Retinal pigment epithelial cell (primary cell): ENCODE measurements at regions not wholly inside any gene's neighbourhood (a gene's known extent, or its start where the extent isn't known, plus 50 kb on each side); places are given as distances from the start of the nearest gene placed in this dataset.

Source experiments
- DNase-seq: peaks from one replicate; pipeline ENCODE4 v3.0.0-alpha.2; 2010; ENCODE audit warnings: low read depth
- H3K4me3 ChIP-seq: 2 replicates; pipeline ENCODE4 v1.5.1; 2011; ENCODE audit warnings: mild to moderate bottlenecking, low read length, control low read depth, moderate library complexity
- TF ChIP-seq, protein P1 (sequence below): conservative IDR thresholded peaks from 2 replicates; pipeline ENCODE4 v1.5.1; 2011; ENCODE audit warnings: low read depth, low read length, control low read depth, inconsistent platforms

DNA sequence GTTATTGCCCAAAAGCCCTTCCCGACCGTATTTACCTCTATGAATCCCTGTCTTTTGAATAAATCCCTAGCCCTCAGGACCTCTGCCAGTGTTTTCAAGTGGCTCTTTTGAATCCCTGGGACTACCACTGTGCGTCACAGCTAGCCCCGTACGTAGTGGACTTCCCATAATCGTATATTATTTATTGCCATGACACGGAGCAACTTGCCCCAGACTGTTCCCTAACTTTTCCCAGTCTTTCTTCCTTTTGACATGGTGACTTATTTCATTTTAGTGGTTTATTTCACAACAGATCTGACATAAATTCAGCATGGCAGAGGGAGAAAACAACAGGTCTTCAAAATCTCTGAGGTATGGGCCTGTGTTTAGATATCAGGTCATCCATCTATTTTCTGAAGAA, 318.6 kb upstream of the KLF6 start:
- TF ChIP-seq, protein P1, sequence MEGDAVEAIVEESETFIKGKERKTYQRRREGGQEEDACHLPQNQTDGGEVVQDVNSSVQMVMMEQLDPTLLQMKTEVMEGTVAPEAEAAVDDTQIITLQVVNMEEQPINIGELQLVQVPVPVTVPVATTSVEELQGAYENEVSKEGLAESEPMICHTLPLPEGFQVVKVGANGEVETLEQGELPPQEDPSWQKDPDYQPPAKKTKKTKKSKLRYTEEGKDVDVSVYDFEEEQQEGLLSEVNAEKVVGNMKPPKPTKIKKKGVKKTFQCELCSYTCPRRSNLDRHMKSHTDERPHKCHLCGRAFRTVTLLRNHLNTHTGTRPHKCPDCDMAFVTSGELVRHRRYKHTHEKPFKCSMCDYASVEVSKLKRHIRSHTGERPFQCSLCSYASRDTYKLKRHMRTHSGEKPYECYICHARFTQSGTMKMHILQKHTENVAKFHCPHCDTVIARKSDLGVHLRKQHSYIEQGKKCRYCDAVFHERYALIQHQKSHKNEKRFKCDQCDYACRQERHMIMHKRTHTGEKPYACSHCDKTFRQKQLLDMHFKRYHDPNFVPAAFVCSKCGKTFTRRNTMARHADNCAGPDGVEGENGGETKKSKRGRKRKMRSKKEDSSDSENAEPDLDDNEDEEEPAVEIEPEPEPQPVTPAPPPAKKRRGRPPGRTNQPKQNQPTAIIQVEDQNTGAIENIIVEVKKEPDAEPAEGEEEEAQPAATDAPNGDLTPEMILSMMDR = no peak
- DNase-seq = no peak

DNA sequence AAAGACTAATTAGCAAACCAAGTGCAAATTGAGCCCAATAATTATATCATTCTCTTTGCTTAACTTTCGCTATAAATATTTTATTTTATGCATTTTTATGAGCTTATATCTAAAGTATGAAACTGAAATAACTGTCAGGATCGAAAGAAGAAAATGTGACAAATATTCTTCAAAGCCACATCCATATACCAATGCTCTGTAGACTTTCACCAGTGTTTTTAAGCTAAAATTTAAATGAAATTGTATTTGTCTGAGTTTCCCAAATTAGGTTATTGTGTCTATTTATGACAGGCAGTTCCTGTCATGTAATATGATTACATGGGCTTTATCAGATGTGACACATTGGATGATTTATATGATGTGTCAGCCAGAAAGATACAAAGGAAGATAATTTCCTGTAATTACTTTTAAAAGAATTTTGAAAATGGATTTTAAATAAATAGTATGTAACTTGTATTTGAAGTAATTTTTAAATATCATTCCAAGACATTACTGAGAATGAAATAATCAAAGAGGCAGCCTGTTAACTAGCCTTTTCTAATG, 317.9 kb upstream of the KLF6 start:
- DNase-seq = no peak
- TF ChIP-seq, protein P1 = no peak
- no peak overlapping the region for H3K4me3 ChIP-seq

More for the DNA sequence above, 318.6 kb upstream of the KLF6 start:
- H3K4me3 ChIP-seq = no peak overlapping the region

DNA sequence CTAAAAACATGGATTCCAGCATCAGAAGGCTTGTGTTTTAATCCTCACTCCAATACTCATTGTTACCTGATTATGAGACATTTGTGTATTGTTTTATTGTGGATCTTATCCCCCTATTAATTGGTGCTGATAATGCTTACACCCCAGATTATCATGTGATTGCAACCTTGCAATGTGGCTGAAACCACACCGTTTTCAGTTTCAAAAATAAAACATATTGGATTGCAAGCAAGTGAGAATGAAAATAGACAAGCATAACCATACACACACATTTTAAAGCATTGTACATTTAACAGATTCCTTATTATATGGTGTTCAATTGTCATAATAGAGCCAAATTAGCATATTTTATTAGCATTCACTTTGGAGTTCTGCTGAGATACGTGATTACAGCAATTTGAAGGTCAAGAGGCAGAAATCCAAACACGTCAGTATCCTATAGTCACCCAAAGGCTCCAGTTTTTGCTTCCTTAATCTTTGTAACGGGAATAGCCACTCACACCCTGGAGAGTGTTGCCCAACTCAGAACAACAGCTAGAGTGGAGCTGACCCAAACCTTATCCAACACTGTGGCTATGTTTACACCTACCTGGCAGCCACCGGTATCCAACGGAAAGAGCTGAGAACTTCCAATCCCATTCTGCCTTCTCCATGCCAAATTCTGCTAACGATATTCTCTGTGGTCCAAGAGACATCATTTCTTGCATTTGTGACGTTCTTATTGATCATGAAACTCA, 317.1 kb upstream of the KLF6 start:
- H3K4me3 ChIP-seq = no peak overlapping the region
- TF ChIP-seq, protein P1 = no peak
- DNase-seq = no peak

DNA sequence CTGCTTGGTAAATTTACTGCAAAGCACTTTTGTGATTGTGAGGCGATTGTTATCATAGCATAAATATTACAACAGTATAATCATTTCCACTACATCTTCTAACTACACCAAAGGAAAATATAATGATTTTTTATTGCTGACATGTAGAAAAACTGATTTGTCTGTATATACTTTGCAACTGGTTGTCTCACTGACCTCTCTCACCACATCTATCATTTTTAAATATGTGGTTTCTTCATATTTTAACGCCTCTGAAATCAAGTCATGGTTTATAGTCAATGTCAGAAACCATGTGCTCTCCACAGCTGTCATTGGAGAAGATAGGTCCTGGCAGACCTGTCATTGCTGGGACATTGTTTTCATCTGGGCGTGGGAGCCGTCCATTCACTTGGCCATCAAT, 315.4 kb upstream of the KLF6 start:
- TF ChIP-seq, protein P1 = no peak
- no peak overlapping the region for H3K4me3 ChIP-seq
- DNase-seq = no peak

DNA sequence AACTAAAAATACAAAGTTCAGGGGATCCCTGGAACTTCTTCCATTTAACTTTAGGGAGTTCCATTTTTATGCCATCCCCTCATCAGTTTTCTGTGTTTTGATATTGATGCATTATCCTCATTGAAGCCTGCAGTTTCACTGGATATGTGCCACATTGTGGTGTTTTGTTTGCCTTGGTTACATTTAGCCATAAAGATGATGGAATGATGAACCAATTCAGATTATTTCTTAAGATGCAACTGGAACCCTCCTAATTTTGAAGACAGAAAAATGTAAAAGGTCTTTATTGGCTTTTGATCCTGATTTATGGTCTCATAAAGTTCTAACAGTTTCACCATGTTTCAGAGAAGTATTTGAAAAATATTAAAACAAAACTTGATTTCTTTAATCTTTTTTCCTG, 314.2 kb upstream of the KLF6 start:
- no peak for DNase-seq
- H3K4me3 ChIP-seq = no peak overlapping the region
- TF ChIP-seq, protein P1 = no peak

DNA sequence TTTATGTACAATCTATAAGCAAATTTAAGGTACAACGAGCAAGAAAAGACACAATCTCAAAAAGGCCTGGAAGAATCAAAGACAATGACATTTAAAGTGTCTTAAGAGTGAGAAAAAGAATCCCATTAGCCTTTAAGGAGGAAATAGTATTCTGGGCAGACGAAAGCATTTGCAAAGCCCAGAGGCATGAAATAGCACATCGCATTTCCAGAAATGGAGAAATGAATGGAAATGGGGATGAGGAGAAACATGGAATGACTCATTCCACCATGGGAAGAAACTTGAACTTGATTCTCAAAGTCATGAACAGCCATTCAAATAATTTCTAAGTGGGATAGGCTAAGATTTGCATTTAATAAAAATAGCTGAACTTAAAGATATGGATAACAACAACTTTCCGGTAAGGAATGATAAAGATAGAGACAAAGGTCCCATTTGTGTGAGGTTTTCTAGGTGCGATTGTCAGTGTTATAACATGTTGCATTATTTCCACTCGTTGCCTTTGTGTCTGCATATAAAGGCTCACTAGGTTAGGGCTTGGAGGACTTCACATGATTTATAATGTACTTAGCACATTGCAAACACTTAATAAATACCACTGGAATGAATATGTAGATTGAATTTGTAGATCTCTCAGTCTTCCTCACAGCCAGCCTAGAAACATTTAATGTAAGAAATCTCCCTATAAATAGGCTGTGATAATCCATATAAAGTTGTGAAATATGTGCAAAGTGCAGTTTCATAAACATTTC, 310.3 kb upstream of the KLF6 start:
- DNase-seq = no peak
- H3K4me3 ChIP-seq = no peak overlapping the region
- TF ChIP-seq, protein P1 = no peak

DNA sequence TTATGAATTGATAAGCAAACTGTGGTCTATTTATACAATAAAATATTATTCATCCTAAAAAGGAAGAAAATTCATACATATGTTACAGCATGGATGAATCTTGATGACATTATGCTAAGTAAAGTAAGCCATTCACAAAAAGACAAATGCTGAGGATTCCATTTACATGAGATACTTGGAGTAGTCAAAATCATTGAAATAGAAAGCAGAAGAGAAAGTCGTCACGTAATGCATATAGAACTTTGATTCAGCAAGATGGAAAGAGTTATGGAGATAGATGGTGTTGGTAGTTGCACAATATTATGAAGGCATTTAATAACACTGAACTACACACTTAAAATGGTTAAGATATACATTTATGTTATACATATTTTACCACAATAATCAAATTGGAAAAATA, 309.7 kb upstream of the KLF6 start:
- DNase-seq = no peak
- TF ChIP-seq, protein P1 = no peak
- H3K4me3 ChIP-seq = no peak overlapping the region
